ENCODE measurements at regions not wholly inside any gene's neighbourhood (a gene's known extent, or its start where the extent isn't known, plus 50 kb on each side); places are given as distances from the start of the nearest gene placed in this dataset.

DNA sequence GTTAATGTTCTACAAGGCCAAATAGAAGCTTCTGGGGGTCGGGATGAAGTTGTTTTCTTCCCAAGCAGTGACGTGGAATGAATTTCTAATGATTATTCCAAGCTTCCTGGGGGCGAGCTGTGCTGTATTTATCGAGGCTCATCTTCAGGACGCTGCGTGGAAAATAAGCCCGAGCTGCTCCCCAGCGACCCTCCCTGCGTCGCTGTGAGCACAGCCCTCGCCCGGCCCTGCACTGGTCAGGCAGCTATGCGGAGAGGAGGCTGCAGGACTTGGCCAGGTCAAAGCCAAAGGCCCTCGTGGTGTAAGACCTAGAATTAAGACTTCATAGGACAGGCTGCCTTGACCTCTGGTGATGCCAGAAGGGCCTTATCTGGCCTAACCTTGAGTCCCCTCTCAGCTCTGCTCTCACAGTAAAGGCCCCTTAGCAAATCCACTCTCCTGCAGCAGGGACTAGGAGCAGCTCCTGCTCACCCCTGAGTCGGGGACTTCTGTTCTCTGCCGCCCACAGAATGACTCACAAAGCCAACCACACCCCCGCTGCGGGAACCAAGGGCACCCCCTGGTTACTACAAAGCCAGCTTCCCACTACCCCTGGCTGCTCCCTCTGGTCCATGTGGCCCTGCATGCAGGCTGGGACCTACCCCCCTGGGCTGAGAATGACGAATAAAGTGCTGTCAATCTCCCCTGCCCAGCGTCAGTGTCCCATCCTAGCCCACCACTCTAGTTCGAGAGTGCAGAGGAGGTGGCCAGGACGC, 501.6 kb downstream of the TCERG1L start:
- DNase-seq, result no peak

DNA sequence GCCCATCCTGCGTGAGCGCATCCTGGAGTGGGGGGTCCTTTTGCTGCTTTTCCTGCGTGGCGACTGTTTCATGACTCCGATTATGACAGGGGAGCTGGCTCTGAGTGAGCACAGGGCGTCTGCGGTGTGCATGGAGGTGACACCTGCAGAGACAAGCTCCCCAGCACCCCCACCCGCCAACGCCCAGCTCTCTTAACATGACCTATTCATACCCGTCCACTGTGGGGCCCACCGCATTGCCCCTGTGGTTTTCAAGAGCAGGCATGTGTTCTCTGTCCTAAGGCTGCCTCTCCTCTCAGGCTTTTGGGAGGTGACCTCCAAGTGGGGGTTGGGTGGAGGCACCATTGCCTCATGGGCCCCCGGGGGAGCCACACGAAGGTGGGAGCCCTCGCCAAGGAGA, 500.7 kb downstream of the TCERG1L start:
- no peak for DNase-seq

DNA sequence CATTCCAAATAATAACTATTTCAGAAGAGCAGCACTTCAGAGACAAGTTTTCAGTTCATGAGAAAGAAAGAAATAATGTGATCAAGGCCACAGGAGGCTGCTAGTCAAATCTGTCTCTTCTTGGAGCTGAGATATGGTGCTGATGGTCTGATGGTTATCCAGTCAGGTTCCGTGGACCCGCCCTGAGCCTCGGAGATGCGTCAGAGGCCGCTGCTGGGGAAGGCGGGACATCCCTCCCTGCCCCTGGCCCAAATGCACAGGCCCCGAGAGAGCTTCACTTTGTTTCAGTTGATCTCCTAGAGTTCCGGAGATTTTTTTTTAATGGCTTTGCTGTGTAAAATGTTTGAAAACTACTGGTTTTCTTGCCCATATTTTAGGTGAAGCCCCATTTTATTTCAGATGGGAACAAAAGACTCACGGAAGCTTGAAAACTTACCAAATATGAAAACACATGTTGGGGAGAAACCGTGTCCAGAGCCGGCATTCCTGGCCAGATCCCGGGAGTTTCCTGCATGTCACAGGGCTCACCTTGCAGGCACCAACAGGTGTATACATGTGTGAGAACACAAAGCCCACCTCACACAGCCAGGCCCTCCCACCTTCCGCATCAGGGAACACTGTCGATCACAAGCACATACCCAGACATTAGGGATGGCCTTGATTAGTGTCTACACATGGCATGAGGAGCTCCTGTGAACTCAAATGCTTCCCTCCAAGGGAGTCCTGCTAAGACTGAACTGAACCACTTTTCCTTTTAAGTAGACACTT, 499.0 kb downstream of the TCERG1L start:
- DNase-seq, result no peak

DNA sequence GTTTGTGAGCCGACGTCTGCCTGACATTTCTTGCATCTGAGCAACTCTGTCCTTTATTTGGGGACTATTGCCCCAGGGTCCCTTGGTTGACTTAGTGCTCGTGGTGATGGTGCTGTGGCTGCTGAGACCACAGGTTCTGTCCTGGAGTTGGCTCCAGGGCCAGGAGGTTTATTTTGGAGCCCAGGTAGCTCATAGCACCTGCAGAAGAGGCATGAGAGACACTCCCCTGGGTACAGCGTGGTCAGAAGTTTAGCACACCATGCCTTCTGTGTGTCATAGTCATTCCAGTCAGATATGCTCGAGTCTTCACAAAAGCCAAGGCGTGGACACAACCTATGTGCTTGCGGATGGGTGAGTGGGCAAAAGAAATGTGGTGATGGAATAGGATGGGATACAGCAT, 496.9 kb downstream of the TCERG1L start:
- no peak for DNase-seq

DNA sequence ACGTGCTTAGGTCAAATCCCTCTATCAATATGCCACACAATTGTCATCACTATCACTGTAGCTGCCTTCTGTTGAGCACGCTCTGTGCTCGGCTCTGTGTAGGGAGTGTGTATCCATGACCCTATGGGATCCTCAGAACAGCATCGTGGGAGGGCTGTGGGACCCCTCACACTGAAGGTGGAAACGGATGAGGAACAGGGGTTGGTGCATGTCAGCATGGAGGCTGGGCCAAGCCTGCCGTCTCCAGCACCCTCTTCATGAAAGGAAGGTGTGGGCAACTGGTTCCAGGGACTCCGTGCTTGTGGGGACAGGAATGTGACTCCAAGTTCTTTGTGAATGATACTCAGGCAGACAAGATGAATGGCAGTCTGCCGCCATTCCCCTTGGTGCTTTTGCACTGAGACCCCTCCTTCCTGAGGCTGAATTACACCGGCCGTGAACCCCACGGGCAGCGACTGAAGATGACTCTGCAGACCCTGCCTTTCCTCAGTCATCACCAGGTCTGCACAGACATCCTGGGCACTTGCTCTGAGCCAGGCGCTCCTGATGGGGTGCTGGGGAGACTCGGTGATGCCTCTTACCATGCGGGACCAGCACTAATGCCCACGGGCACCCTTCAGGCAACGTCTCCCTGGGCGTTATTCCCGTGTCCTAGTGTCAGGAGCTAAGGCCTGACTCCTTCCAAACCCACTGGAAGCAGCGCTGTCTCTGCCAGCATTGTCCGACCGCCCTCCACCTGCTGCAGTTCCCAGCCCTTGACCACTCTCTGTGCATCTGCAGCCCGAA, 495.2 kb downstream of the TCERG1L start:
- no peak for DNase-seq

DNA sequence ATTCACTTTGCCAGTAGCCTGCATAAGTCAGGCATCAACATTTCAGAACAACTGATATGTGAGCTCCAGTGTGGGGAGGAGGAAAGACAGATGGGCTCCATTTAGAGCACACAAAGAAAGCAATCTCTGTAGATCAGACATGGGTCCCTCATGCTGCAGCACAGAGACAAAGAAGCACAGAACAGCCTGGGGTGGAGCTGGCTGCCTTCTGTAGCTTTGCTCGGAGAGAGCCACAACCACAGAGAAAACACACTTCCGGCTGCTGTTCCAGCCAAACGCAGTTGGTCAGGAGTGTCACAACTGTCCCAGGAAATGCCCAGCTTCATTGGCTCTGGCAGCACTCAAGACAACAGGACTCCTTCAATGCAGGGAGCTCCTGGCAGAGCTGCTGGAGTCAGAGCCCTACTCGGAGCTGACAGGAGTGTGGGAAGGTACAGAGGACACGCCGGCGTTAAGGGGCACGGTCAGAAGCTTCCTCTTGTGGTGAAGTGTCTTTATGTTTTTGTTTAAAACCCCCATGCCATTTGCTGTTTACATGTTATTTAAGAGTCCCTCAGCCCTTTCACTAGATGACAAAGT, 494.4 kb downstream of the TCERG1L start:
- DNase-seq, result no peak

DNA sequence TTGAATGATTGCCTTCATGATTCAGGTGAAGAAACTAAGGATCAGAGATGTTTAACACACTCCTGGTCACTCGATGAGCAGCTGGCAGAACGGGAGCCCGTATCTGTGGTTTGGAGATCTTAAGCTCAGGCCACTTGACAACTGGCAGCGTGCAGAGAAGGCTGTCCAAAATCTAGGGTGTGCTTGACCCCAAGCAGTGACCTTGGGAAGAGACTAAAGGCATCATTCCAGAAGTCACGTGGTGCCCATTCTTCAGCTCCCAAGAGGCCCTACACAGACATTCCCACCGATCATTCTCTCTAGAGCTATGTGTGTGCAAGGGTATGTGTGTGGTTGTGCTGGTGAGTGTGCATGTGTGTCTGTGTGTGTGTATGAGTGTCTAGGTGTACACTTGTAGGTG, 493.8 kb downstream of the TCERG1L start:
- no peak for DNase-seq

DNA sequence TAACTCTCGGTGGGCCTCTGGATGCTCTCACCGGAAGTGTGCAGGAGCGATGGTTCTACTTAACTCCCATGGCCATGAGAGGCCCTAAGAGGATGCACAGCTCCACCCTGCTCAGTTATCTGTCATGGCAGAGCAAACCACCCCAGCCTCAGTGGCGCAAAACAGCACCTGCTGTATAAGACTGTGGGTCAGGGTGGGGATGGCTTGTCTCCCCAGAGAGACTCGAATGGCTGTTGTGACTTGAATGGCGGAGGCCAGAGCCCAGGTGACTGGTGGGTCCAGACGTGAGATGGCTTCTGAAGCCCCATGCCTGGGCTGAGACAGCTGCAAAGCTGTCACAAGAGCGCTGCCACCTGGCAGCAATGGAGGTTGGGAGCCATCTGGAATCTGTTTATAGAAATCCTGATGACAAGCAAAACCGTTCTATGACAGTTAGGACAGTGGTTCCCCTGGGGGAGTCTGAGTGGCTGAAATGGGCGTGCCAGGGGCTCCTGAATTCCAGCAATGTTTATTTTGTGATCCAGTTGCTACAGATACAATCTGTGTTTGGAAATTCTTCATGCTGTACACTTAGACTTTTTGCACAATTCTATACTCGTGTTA, 490.5 kb downstream of the TCERG1L start:
- DNase-seq, result no peak

DNA sequence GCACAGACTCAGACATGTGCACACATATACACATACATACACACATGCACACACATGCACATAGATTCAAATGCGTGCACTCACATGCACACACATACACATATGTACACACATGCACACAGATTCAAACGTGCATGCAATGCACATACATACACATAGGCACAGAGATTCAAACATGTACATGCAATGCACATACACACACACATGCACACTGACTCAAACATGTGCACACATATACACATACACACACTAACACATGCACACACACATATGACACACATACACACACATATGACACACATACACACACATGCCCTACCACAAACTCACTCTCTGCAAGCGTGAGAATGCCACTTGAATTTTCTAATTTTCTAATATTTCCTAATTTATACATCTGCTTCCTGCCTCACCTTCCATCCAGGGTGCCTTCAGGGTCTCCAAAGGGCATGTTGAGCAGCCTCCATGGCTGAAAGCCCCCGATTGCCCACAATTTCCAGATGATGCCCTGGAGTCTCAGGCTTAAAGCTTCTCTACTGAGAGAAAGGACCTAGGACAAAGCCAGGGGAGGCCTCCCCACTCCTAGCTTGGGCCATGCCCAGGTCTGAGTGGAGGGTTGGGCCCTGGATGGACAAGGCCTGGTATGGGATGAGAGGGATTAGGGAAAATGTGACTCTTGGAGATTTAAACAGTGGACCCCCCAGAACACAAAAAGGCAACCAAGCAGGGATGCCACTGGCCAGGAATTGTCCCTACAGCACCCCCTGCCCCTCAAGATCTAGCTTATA, 487.1 kb downstream of the TCERG1L start:
- no peak for DNase-seq

DNA sequence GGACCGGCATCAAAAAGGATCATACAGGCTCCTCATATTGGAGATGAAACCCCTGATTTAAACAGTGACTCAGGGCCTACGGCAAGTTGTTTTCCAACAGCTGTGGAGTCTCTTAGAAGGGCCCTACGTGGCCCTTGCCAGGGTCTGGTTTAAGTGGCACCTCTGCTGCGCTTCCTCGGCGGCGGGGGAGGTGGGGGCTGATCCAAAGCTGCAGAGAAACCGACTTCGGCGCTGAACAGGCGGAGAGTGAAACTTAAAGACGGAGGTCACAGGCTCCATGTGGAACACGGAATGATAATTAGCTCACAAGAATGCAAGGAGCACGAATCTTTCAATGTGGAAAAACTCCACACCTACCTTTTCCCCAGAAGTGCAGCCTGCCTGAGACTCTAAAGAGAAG, 477.9 kb downstream of the TCERG1L start:
- DNase-seq, result no peak

DNA sequence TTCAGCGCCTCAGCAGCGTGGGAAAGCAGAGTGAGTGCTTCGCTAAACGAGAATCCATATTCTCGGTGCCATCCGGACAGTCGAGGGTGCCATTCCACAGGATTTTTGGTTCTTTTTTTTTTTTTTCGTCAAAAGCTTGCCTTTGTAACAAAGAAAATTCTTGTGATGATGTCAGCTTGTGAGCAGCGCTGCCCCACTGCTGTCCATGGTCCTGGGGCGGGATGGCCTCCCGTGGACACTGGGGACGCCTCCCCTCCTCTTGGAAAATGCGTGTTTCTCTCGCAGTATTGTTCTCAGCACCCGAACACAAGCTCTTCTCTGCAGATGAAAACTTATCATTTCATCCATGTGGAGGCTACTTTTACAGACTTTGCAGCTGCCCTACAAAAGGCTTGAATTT, 477.4 kb downstream of the TCERG1L start:
- DNase-seq, result no peak

DNA sequence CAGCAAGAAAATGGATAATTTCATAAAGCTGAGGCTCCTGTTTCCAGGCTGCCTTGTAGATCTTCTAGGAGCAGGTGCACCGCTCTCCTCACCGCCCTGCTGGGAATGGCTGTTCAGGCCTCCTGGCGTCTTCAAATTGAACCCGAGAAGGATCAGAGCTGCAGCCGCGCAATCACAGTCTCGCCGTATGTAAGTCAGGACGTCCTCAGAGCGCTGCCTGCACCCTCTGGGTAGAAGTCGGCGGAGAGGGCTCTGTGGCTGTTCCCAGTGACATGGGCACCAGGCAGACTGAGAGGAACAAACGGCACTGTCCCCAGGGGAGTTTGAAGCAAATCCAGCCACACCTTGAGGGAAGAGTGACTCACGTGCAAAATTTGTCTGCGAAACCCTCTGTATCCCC, 476.9 kb downstream of the TCERG1L start:
- no peak for DNase-seq

DNA sequence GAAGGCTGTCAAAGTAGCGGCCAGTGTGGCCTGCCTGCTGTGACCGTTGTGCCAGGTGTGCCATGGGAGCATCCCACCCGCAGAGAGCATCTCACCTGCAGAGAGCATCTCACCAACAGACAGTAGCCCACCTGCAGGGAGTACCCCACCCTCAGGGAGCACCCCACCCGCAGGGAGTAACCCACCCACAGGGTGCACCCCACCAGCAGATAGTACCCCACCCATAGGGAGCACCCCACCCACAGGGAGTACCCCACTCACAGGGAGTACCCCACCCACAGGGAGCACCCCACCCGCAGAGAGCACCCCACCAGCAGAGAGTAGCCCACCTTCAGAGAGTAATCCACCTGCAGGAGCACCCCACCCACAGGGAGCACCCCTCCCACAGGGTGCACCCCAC, 476.5 kb downstream of the TCERG1L start:
- no peak for DNase-seq

DNA sequence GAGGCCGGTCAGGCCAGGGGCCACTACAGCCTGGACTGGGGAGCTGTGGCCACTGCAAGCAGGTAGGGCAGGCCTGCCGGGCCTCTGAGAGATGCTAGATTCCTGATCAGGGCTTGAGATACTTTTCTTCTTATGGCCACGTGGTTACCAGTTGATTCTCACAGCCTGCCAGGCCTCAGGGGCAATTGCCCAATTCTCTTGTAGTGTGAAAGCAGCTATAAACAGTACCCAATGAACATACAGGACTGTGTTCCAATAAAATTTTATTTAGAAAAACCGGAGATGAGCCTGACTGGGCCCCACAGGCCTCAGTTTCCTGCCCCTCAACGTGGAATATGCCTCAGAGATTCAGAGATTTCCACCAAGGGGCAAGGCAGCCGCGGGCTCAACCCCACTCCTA, 475.2 kb downstream of the TCERG1L start:
- DNase-seq, result no peak

DNA sequence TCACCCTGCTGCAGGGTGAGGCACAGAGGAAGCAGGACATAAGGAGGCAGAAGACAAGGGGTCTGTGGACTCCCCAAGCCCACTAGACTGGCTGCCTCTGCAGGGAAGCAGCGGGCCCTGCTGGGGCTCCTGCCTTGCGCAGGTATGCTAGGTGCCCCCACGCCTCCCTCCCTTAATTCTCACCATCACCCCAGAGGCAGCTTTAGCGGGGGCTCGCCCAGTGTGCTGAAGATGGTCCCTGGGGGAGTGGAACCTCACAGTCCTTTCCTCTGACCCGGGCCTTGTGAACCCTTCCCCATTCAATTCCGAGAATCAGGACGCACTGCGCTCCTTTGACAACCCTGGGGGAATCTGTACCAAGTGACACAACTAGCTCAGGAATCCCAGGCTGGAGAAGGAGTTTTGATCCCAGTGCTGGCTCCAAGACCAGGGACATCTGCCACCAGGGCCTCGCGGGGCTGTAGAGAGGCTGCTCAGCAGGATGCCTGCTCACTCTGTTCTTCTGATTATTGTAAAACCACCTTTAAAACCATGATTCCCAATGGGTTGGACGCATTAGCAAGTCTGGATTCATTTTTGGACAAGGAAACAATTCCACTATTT, 468.4 kb downstream of the TCERG1L start:
- no peak for DNase-seq

DNA sequence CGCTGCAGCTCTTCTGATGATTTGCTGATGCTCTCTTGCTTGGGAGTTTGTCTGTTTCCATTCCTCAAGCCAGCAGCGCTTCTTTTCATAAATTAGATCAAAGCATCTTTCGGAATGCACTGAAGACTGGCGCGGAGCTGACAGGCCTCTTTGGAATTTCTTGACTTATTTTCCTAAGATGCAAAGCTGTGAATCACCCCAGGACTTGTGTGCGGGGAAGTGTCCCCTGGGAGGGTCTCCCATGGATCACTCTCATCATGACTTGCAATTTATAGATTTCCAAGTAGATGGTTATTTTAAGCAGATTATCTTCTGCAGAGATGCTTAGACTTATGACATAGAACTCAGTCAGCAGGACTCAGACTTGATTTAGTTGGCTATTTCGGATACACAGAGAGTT, 467.2 kb downstream of the TCERG1L start:
- DNase-seq, result no peak

DNA sequence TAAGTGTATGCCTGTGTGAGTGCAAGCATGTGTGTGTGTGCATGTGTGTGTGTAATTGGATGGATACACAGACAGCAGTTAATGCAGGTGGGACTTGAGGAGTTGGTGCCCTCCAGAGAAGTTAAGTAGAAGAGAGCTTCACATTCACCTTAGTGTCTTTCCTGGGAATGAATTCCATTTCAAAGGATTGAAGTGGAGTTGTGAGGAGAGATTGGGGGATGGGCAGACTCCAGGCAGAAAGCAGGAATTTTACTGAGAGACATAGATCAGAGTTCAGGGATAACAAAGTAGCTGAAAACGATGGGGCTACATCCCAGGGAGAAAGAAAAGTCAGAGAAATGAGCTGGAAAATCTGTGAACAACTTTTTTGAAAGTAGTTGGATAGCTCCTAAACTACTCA, 464.4 kb downstream of the TCERG1L start:
- no peak for DNase-seq

DNA sequence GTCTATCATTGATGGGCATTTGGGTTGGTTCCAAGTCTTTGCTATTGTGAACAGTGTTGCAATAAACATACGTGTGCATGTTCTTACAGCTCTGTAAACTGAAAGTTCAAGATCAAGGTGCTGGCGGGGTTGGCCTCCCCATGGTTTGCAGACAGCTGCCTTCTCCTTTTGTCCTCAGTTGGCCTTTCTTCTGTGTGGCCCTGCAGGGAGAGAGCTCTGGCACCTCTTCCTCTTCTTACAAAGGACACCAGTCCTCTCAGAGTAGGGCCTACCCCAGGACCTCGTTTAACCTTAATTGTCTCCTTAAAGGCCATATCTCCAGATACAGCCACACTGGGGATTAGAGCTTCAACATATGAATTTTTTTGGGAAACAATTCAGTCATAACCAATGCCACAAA, 462.7 kb downstream of the TCERG1L start:
- DNase-seq, result no peak

DNA sequence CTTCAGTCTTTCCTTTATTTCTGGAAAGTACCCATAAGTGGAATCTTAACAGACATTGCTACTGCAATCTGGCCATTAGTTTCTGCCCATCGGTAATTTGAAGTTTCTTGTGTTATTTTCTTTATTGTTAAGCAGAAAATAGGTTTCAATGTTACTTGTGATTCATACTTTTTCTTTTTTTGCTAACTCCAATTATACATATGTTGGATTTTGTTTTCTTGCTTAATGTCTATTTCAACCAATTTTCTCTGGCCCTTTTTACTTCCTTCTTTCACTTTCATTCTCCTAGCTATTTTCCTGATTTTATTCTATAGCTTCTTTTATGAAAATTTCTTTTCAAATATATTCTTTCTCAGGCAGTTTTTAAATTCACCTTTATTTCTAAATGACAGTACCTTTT, 457.4 kb downstream of the TCERG1L start:
- no peak for DNase-seq

DNA sequence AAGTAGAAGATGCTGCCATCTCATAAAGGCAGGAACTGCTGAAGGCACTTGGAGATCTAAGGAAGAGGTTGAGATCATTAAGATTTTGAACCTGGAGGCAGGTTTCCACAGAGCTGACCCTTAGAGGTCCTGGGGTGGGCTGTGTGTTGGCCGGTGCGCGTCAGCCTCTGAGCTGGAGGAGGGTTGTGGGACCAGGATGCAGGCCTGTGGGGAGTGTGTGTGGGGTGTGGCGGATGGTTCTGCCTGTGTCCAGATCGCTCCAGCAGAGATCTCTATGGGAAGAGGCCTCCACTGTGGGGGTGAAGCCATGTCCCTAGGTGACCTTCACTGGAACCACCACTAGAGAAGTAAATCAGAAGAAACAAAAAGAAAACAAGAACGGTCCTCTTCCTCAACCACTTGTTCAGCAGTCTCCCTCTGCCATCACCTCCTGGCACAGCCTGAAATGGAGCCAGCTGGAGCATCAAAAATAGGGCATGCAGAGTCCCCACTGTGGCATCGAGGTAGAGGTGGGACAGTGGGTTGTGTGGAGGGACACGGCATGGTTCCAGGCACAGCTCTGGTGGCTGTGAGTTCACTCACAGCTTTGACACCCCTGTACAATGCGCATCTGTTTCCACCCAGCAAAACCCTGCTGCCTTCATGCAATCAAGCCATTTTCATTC, 453.8 kb downstream of the TCERG1L start:
- DNase-seq, result no peak

DNA sequence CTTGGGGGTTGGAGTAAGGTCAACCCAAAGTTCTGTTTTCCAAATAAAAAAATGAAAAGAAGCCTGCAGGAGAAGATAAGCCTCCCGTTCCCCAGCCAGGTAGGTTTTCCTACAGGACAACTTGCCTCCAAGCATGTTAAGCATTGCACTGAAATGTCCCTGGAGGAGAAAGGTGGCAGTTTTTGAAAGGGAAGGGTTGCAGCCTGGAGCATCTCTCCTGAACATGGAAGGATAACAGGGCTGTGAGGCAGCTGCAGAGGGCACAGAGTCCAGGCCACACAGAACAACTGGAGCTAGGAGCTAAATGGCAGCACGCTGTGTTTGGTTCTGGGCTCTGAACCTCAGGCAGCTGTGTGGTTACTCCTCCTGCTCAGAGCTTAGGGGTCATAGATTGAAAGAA, 452.9 kb downstream of the TCERG1L start:
- no peak for DNase-seq

Data from CD4-positive, alpha-beta T cell treated with Interleukin-15 for 1 hour (primary cell).